ENCODE measurements at regions not wholly inside any gene's neighbourhood (a gene's known extent, or its start where the extent isn't known, plus 50 kb on each side); places are given as distances from the start of the nearest gene placed in this dataset.

- Mint-ChIP-seq H3K9me3 (peaks cover 5% of the 10 kb centered on the region), H3K27ac (no peak overlapping the region), H3K27me3 (ENCODE audit: low read depth) (no peaks in the 10 kb centered on the region), H3K4me1 (no peaks in the 10 kb centered on the region), H3K36me3 (ENCODE audit: low read depth) (no peaks in the 10 kb centered on the region), H3K4me3 (no peak overlapping the region)
- TF ChIP-seq CTCF (IDR thresholded peaks at IDR 0.05; ENCODE audit: unreplicated experiment in 3 of 3): no peak
Observed at GRCh38 chr2:35365859-35366258, 989.7 kb upstream of the CRIM1 start.

DNA sequence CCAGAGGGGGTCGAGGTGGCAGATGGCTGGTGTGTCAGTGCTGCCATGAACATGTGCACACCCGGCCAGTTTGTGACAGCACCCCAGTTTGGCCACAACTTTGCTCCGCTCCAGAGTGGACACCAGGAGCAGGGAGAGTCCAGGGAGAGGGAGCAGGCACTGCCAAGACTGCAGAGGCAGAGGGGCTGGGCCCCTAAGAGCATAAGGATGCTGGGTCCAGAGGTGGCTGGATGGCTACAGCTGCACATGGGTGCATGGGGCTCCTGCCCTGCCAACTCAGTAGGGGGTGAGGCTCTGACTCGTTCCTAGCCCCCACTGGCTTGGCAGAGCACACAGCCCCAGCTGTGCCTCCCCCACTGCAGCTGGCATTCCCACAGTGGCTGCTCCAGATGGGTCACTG, 999.2 kb upstream of the CRIM1 start:
- no peak for TF ChIP-seq CTCF (IDR thresholded peaks at IDR 0.05; ENCODE audit: unreplicated experiment in 3 of 3)
- Mint-ChIP-seq H3K4me1 (no peaks in the 10 kb centered on the region), H3K9me3 (no peaks in the 10 kb centered on the region), H3K27me3 (ENCODE audit: low read depth) (no peaks in the 10 kb centered on the region), H3K36me3 (ENCODE audit: low read depth) (no peaks in the 10 kb centered on the region), H3K4me3 (no peak overlapping the region), H3K27ac (no peak overlapping the region)

DNA sequence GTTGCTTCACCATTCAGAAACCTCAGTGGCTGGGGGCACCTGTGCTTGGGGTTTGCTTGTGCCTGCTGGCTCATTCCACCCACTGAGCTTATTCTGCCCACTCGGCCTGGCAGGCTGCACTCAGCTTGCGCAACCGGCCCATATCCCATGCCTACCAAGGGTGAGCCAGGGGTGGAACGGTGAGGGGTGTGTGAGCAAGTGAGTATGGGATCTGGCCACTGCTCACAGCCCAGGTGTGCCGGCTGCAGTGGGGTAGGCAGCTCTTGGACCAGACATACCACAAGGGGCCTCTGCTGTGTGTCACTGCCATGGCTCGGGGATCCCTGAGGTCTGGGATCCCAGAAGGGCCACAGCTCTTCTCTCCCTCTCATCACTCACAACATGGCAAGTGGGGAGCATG, 1000.5 kb upstream of the CRIM1 start:
- no peak overlapping the region for H3K27ac Mint-ChIP-seq
- H3K4me3 Mint-ChIP-seq: no peak overlapping the region
- no peaks in the 10 kb centered on the region for H3K9me3 Mint-ChIP-seq
- no peaks in the 10 kb centered on the region for H3K27me3 Mint-ChIP-seq (ENCODE audit: low read depth)
- no peaks in the 10 kb centered on the region for H3K36me3 Mint-ChIP-seq (ENCODE audit: low read depth)
- no peak for TF ChIP-seq CTCF (IDR thresholded peaks at IDR 0.05; ENCODE audit: unreplicated experiment in 3 of 3)
- no peaks in the 10 kb centered on the region for H3K4me1 Mint-ChIP-seq

DNA sequence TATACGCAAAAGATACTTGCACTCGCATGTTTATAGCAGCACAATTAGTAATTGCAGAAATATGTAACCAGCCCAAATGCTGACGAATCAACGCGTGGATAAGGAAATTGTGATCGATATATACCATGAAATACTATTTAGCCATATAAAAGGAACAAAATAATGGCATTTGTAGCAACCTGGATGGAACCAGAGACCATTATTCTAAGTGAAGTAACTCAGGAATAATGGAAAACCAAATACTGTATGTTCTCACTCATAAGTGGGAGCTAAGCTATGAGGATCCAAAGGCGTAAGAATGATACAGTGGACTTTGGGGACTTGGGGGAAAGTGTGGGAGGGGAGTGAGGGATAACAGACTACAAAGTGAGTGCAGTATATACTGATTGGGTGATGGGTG, 1008.0 kb upstream of the CRIM1 start:
- Mint-ChIP-seq H3K36me3 (ENCODE audit: low read depth) (no peaks in the 10 kb centered on the region), H3K27ac (no peak overlapping the region), H3K9me3 (peaks cover 2% of the 10 kb centered on the region), H3K27me3 (ENCODE audit: low read depth) (no peaks in the 10 kb centered on the region), H3K4me3 (no peak overlapping the region), H3K4me1 (no peaks in the 10 kb centered on the region)
- TF ChIP-seq CTCF (IDR thresholded peaks at IDR 0.05; ENCODE audit: unreplicated experiment in 3 of 3): no peak

GRCh38 chr2:35343135-35343534, 1012.4 kb upstream of the CRIM1 start:
- H3K4me3 Mint-ChIP-seq: no peak overlapping the region
- peaks cover 6% of the 10 kb centered on the region for H3K9me3 Mint-ChIP-seq
- no peak overlapping the region for H3K27ac Mint-ChIP-seq
- no peak for TF ChIP-seq CTCF (IDR thresholded peaks at IDR 0.05; ENCODE audit: unreplicated experiment in 3 of 3)
- H3K4me1 Mint-ChIP-seq: no peaks in the 10 kb centered on the region
- H3K36me3 Mint-ChIP-seq (ENCODE audit: low read depth): no peaks in the 10 kb centered on the region
- no peaks in the 10 kb centered on the region for H3K27me3 Mint-ChIP-seq (ENCODE audit: low read depth)

- Mint-ChIP-seq H3K36me3 (ENCODE audit: low read depth) (no peaks in the 10 kb centered on the region), H3K27ac (no peak overlapping the region), H3K9me3 (peaks cover 6% of the 10 kb centered on the region), H3K4me1 (no peaks in the 10 kb centered on the region), H3K27me3 (ENCODE audit: low read depth) (no peaks in the 10 kb centered on the region), H3K4me3 (no peak overlapping the region)
- no peak for TF ChIP-seq CTCF (IDR thresholded peaks at IDR 0.05; ENCODE audit: unreplicated experiment in 3 of 3)
Observed at GRCh38 chr2:35339211-35339610, 1016.4 kb upstream of the CRIM1 start.

Measured in nephron (organoid).